SK-N-SH treated with all-trans-retinoic acid at 6 μM for 48 hours (cell line): ENCODE measurements at regions not wholly inside any gene's neighbourhood (a gene's known extent, or its start where the extent isn't known, plus 50 kb on each side); places are given as distances from the start of the nearest gene placed in this dataset.

Experiments used
- ARNTL ChIP-seq: fragments of 450-650 bp; formaldehyde crosslinking; IDR thresholded peaks from 2 replicates; pipeline ENCODE4 v1.5.0; 2020; ENCODE audit warnings: low read depth, mild to moderate bottlenecking, moderate library complexity, borderline replicate concordance
- ESRRG ChIP-seq: fragments of 250-450 bp; sonication (Bioruptor Pico); IDR thresholded peaks from 2 replicates; pipeline ENCODE4 v1.6.1; 2021; ENCODE audit warnings: mild to moderate bottlenecking
- ISL1 ChIP-seq: fragments of 250-450 bp; sonication (Bioruptor Pico); IDR thresholded peaks from 2 replicates; pipeline ENCODE4 v2.1.2; 2022; ENCODE audit warnings: mild to moderate bottlenecking, moderate library complexity
- ZC3H10 ChIP-seq: fragments of 250-450 bp; sonication (Bioruptor Pico); IDR thresholded peaks from 2 replicates; pipeline ENCODE4 v1.5.1; 2021; ENCODE audit warnings: mild to moderate bottlenecking, moderate library complexity
- ZFP30 ChIP-seq: fragments of 450-650 bp; formaldehyde crosslinking; IDR thresholded peaks from 2 replicates; pipeline ENCODE4 v1.5.0; 2022; ENCODE audit warnings: mild to moderate bottlenecking, moderate library complexity

GRCh38 chr11:70544774-70545609 is 146.7 kb downstream of the CTTN start:
- TF ChIP-seq ZC3H10 (CRISPR knock-in tag) (no peak), ESRRG (CRISPR knock-in tag) (no peak), ISL1 (CRISPR knock-in tag) (no peak), ZFP30 (CRISPR knock-in tag) (no peak), ARNTL (CRISPR knock-in tag) (no peak)
